Gastroesophageal sphincter (tissue), 3 donors: ENCODE measurements at regions not wholly inside any gene's neighbourhood (a gene's known extent, or its start where the extent isn't known, plus 50 kb on each side); places are given as distances from the start of the nearest gene placed in this dataset.
"Not testable (repeated sequence)": the region's sequence is repeated elsewhere in the genome, so short reads cannot be mapped to it uniquely, and the experiment has no call there.

ENCODE experiments used
- CTCF ChIP-seq, 4 experiments: fragments of 200-600 bp in 2 of 4; fragments of 450-650 bp in 2 of 4; sonication (generic) in 1 of 4; IDR thresholded peaks; one replicate each; pipeline ENCODE4 v1.5.1; 2017 to 2019; ENCODE audit warnings: antibody characterized with exemption in 4 of 4, mild to moderate bottlenecking in 2 of 4, moderate library complexity in 2 of 4
- EP300 ChIP-seq: sonication (generic); formaldehyde crosslinking; IDR thresholded peaks from one replicate; pipeline ENCODE4 v1.6.1; 2017; ENCODE audit warnings: antibody characterized with exemption, mild to moderate bottlenecking
- POLR2A ChIP-seq, 2 donors: fragments of 450-650 bp; IDR thresholded peaks; one replicate each; pipeline ENCODE4 v1.6.1; 2017; ENCODE audit warnings: antibody characterized with exemption in 2 of 2, mild to moderate bottlenecking in 2 of 2, moderate library complexity in 1 of 2
- POLR2AphosphoS5 ChIP-seq: sonication (generic); formaldehyde crosslinking; IDR thresholded peaks from one replicate; pipeline ENCODE4 v1.6.1; 2017; ENCODE audit warnings: antibody characterized with exemption

GRCh38 chr17:20375745-20376144, 91.6 kb downstream of the LGALS9B start:
- not testable (repeated sequence) for TF ChIP-seq CTCF (IDR thresholded peaks at IDR 0.05); EP300; POLR2AphosphoS5; POLR2A (IDR thresholded peaks at IDR 0.05)
